ENCODE measurements at regions not wholly inside any gene's neighbourhood (a gene's known extent, or its start where the extent isn't known, plus 50 kb on each side); places are given as distances from the start of the nearest gene placed in this dataset.

GRCh38 chr5:66338828-66339227 lies 194.7 kb downstream of the SREK1 start:
- H3K4me3 ChIP-seq (ENCODE audit: low read length) = no peak overlapping the region
- H3K9ac ChIP-seq (ENCODE audit: low read depth, low read length) = no peak overlapping the region
- H3K36me3 ChIP-seq (ENCODE audit: insufficient read depth, low read length) = no peaks in the 10 kb centered on the region
- no peaks in the 10 kb centered on the region for H3K4me1 ChIP-seq (ENCODE audit: control insufficient read depth, insufficient read depth, low read length)
- H3K4me2 ChIP-seq (ENCODE audit: low read length) = no peak overlapping the region
- H3K9me3 ChIP-seq (replicated peaks; ENCODE audit: low read length) = no peaks in the 10 kb centered on the region
- peaks cover 8% of the 10 kb centered on the region for H3K27me3 ChIP-seq (ENCODE audit: control insufficient read depth, insufficient read depth, low read length)

DNA sequence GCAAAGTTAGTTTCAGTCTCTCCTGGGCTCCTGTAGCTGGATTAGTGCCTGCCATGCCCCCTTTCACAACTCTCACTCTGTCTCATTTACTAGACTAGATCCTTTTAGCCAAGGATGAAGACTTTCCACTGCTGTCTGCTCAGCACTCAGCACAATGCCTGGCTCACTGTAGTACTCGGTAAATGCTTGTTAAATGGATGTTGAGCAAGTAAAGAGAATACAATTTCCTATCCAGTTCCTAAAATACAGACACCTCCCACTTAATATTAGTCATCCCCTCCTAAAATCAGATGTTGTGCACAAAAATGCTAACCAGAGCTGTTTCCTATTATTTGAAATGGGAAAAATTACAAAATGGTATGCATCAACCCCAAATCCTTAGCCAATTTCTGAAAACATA lies 195.8 kb downstream of the SREK1 start:
- Histone ChIP-seq H3K4me1 (ENCODE audit: control insufficient read depth, insufficient read depth, low read length) (no peaks in the 10 kb centered on the region), H3K27me3 (ENCODE audit: control insufficient read depth, insufficient read depth, low read length) (peaks cover 8% of the 10 kb centered on the region), H3K36me3 (ENCODE audit: insufficient read depth, low read length) (no peaks in the 10 kb centered on the region), H3K4me2 (ENCODE audit: low read length) (no peak overlapping the region), H3K4me3 (ENCODE audit: low read length) (no peak overlapping the region), H3K9me3 (replicated peaks; ENCODE audit: low read length) (no peaks in the 10 kb centered on the region), H3K9ac (ENCODE audit: low read depth, low read length) (no peak overlapping the region)

GRCh38 chr5:66340786-66341185 lies 196.7 kb downstream of the SREK1 start:
- Histone ChIP-seq H3K36me3 (ENCODE audit: insufficient read depth, low read length) (no peaks in the 10 kb centered on the region), H3K4me2 (ENCODE audit: low read length) (no peak overlapping the region), H3K4me3 (ENCODE audit: low read length) (no peak overlapping the region), H3K27me3 (ENCODE audit: control insufficient read depth, insufficient read depth, low read length) (peaks cover 8% of the 10 kb centered on the region), H3K4me1 (ENCODE audit: control insufficient read depth, insufficient read depth, low read length) (no peaks in the 10 kb centered on the region), H3K9ac (ENCODE audit: low read depth, low read length) (no peak overlapping the region), H3K9me3 (replicated peaks; ENCODE audit: low read length) (no peaks in the 10 kb centered on the region)

- Histone ChIP-seq H3K4me1 (ENCODE audit: control insufficient read depth, insufficient read depth, low read length) (no peaks in the 10 kb centered on the region), H3K9me3 (replicated peaks; ENCODE audit: low read length) (no peaks in the 10 kb centered on the region), H3K36me3 (ENCODE audit: insufficient read depth, low read length) (no peaks in the 10 kb centered on the region), H3K27me3 (ENCODE audit: control insufficient read depth, insufficient read depth, low read length) (peaks cover 17% of the 10 kb centered on the region), H3K4me3 (ENCODE audit: low read length) (no peak overlapping the region), H3K9ac (ENCODE audit: low read depth, low read length) (no peak overlapping the region), H3K4me2 (ENCODE audit: low read length) (no peak overlapping the region)
Measured at GRCh38 chr5:66342341-66342880, 198.3 kb downstream of the SREK1 start.

- Histone ChIP-seq H3K9ac (ENCODE audit: low read depth, low read length) (no peak overlapping the region), H3K9me3 (replicated peaks; ENCODE audit: low read length) (no peaks in the 10 kb centered on the region), H3K4me2 (ENCODE audit: low read length) (no peak overlapping the region), H3K36me3 (ENCODE audit: insufficient read depth, low read length) (no peaks in the 10 kb centered on the region), H3K27me3 (ENCODE audit: control insufficient read depth, insufficient read depth, low read length) (peaks cover 12% of the 10 kb centered on the region), H3K4me3 (ENCODE audit: low read length) (no peak overlapping the region), H3K4me1 (ENCODE audit: control insufficient read depth, insufficient read depth, low read length) (no peaks in the 10 kb centered on the region)
Measured at GRCh38 chr5:66343370-66344071, 199.4 kb downstream of the SREK1 start.

DNA sequence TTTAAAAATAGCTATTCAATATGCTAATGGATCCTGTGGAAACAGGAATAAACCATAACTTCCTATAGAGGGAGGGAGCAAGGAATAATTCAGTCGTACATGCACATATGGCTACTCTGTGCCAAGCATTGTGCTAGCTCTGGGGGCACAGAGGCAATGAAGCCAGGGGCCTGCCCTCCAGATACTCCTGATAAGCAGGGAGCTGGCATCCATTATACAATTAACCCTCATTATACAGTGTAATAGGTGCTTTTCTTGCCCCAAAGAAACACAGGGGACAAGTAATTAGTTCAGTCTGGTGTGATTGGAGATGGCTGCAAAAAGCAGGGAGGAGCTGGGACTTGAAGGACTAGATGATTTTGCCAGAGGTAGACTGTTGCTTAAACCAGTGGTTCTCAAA lies 200.4 kb downstream of the SREK1 start:
- no peak overlapping the region for H3K4me2 ChIP-seq (ENCODE audit: low read length)
- no peak overlapping the region for H3K4me3 ChIP-seq (ENCODE audit: low read length)
- H3K4me1 ChIP-seq (ENCODE audit: control insufficient read depth, insufficient read depth, low read length) = no peaks in the 10 kb centered on the region
- no peaks in the 10 kb centered on the region for H3K36me3 ChIP-seq (ENCODE audit: insufficient read depth, low read length)
- peaks cover 19% of the 10 kb centered on the region for H3K27me3 ChIP-seq (ENCODE audit: control insufficient read depth, insufficient read depth, low read length)
- no peak overlapping the region for H3K9ac ChIP-seq (ENCODE audit: low read depth, low read length)
- no peaks in the 10 kb centered on the region for H3K9me3 ChIP-seq (replicated peaks; ENCODE audit: low read length)

GRCh38 chr5:66345281-66345680 lies 201.2 kb downstream of the SREK1 start:
- H3K36me3 ChIP-seq (ENCODE audit: insufficient read depth, low read length) = no peaks in the 10 kb centered on the region
- H3K4me1 ChIP-seq (ENCODE audit: control insufficient read depth, insufficient read depth, low read length) = no peaks in the 10 kb centered on the region
- peaks cover 23% of the 10 kb centered on the region for H3K27me3 ChIP-seq (ENCODE audit: control insufficient read depth, insufficient read depth, low read length)
- no peak overlapping the region for H3K4me3 ChIP-seq (ENCODE audit: low read length)
- no peak overlapping the region for H3K9ac ChIP-seq (ENCODE audit: low read depth, low read length)
- H3K9me3 ChIP-seq (replicated peaks; ENCODE audit: low read length) = no peaks in the 10 kb centered on the region
- H3K4me2 ChIP-seq (ENCODE audit: low read length) = no peak overlapping the region

- no peak overlapping the region for H3K4me2 ChIP-seq (ENCODE audit: low read length)
- H3K9ac ChIP-seq (ENCODE audit: low read depth, low read length) = no peak overlapping the region
- no peaks in the 10 kb centered on the region for H3K4me1 ChIP-seq (ENCODE audit: control insufficient read depth, insufficient read depth, low read length)
- H3K4me3 ChIP-seq (ENCODE audit: low read length) = no peak overlapping the region
- H3K27me3 ChIP-seq (ENCODE audit: control insufficient read depth, insufficient read depth, low read length) = peaks cover 28% of the 10 kb centered on the region
- no peaks in the 10 kb centered on the region for H3K36me3 ChIP-seq (ENCODE audit: insufficient read depth, low read length)
- no peaks in the 10 kb centered on the region for H3K9me3 ChIP-seq (replicated peaks; ENCODE audit: low read length)
Measured at GRCh38 chr5:66346869-66347268, 202.8 kb downstream of the SREK1 start.

DNA sequence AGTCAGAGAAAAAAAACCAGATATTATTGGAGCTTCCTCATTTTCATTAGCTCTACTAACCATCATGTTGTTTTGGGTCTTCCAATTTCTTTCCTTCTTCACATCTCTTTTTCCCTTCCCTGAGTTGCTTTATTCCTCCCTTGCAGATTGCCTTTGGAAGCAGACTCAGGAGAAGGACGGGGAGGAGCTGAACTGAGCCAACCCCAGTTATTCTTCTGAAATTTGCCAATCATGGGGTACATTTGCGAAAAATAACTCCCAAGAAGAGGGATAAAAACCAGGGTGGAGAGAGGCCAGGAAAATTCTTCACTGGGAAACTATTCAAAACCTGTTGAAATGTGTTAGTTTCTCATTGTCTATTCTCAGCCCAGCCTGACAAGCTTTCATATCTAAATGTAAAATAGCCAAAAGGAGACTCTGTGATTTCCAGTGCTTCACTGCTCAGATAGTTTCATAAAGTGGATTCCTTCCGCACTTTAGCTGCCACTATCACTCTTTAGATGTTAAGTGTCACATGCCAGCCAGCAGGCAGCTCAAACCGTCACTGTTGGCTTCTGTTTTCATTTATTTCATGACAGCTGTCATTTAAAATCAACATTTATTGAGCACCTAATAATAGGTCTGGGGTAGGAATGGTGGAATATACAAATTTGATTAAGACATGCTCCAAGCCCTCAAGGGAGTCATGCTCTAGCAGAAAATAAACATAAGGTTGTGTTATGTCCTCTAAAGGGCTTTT lies 204.5 kb downstream of the SREK1 start:
- Histone ChIP-seq H3K9ac (ENCODE audit: low read depth, low read length) (no peak overlapping the region), H3K36me3 (ENCODE audit: insufficient read depth, low read length) (no peaks in the 10 kb centered on the region), H3K4me3 (ENCODE audit: low read length) (no peak overlapping the region), H3K4me1 (ENCODE audit: control insufficient read depth, insufficient read depth, low read length) (no peaks in the 10 kb centered on the region), H3K4me2 (ENCODE audit: low read length) (no peak overlapping the region), H3K27me3 (ENCODE audit: control insufficient read depth, insufficient read depth, low read length) (peaks cover 28% of the 10 kb centered on the region), H3K9me3 (replicated peaks; ENCODE audit: low read length) (no peaks in the 10 kb centered on the region)

DNA sequence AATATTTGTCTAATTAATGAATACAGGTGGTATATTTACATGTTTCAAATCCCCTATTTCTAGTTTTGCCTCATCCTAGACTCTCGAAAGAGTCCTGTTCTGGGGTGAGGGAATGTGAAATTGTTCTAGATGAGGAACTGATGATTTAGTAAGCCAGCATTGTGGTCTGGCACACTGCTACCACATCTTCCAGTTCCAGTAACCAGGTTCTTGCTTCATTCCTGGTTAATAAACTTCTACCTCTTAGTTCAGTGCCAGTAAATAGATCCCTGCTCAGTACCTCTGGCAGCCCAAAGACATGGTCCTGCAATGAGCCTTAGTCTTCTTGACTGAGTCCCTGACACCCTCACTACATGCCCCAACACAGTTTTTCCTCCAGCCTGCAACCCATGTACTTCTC lies 207.7 kb downstream of the SREK1 start:
- Histone ChIP-seq H3K4me2 (ENCODE audit: low read length) (no peak overlapping the region), H3K4me3 (ENCODE audit: low read length) (no peak overlapping the region), H3K9ac (ENCODE audit: low read depth, low read length) (no peak overlapping the region), H3K36me3 (ENCODE audit: insufficient read depth, low read length) (no peaks in the 10 kb centered on the region), H3K27me3 (ENCODE audit: control insufficient read depth, insufficient read depth, low read length) (peaks cover 23% of the 10 kb centered on the region), H3K9me3 (replicated peaks; ENCODE audit: low read length) (no peaks in the 10 kb centered on the region), H3K4me1 (ENCODE audit: control insufficient read depth, insufficient read depth, low read length) (no peaks in the 10 kb centered on the region)

GRCh38 chr5:66353186-66353585 lies 209.1 kb downstream of the SREK1 start:
- H3K27me3 ChIP-seq (ENCODE audit: control insufficient read depth, insufficient read depth, low read length) = peaks cover 21% of the 10 kb centered on the region
- H3K36me3 ChIP-seq (ENCODE audit: insufficient read depth, low read length) = no peaks in the 10 kb centered on the region
- H3K4me3 ChIP-seq (ENCODE audit: low read length) = no peak overlapping the region
- H3K9me3 ChIP-seq (replicated peaks; ENCODE audit: low read length) = no peaks in the 10 kb centered on the region
- no peaks in the 10 kb centered on the region for H3K4me1 ChIP-seq (ENCODE audit: control insufficient read depth, insufficient read depth, low read length)
- no peak overlapping the region for H3K9ac ChIP-seq (ENCODE audit: low read depth, low read length)
- no peak overlapping the region for H3K4me2 ChIP-seq (ENCODE audit: low read length)

- H3K4me1 ChIP-seq (ENCODE audit: control insufficient read depth, insufficient read depth, low read length) = no peaks in the 10 kb centered on the region
- H3K9me3 ChIP-seq (replicated peaks; ENCODE audit: low read length) = no peaks in the 10 kb centered on the region
- no peak overlapping the region for H3K4me2 ChIP-seq (ENCODE audit: low read length)
- H3K36me3 ChIP-seq (ENCODE audit: insufficient read depth, low read length) = no peaks in the 10 kb centered on the region
- H3K4me3 ChIP-seq (ENCODE audit: low read length) = no peak overlapping the region
- H3K27me3 ChIP-seq (ENCODE audit: control insufficient read depth, insufficient read depth, low read length) = peaks cover 14% of the 10 kb centered on the region
- no peak overlapping the region for H3K9ac ChIP-seq (ENCODE audit: low read depth, low read length)
Measured at GRCh38 chr5:66354422-66354821, 210.3 kb downstream of the SREK1 start.

Data from skeletal muscle satellite cell (primary cell).